ENCODE measurements at regions not wholly inside any gene's neighbourhood (a gene's known extent, or its start where the extent isn't known, plus 50 kb on each side); places are given as distances from the start of the nearest gene placed in this dataset.

DNA sequence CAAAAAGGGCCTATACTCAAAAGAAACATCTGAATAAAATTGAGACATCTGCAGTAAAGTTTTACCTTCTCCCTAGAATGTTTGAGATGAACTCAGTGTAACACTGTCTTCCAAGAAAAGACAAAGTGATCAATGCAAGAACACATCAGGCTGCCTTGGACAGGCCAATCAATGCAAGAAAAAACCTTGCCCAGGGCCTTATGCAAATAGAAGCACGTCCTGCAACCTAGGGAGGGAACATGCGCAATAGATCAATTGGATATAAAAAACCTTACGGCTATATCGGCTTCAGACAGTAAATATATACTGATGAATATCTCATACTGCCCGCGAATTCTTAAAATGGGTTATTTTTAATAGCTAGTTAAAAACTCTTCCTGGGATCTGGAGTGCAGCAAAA is 66.4 kb upstream of the POU5F2 start:
- no peak for DNase-seq (ENCODE audit: low read depth)
- no peak for TF ChIP-seq CTCF (IDR thresholded peaks at IDR 0.05; ENCODE audit: low read length, missing control alignments)

DNA sequence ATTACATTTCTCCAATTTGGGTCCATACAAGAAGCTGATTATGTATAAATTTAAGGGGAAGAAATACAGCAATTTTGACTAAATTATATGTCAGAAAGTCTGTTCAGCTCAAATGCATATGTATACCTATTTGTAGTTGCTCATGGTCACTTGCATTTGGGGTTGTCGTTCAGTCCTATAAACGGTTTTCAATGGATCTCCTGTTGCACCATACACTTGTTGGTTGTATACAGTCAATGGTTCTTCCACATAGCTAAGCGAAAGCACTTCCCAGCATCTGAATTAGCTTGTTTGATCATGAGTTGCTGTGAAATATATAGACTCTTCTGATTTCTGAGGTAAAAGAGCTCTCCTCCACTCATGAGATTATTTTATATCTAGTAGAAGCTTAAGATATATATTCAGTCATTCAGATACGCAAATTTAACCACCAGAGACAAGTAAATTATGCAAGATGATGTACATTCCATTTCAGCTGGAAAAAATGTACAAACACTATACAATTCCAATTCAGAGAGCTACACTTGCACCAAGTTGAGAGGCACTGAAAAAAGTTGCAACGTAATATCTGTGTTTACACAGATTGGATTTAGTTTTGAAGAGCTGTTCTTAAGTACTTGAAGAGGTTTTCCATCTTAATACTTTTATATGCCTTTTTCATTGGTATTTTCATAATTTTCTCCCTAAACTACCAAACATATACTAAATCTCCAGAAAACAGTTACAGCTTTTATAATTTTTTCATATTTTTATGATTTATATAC is 64.4 kb upstream of the POU5F2 start:
- TF ChIP-seq CTCF (IDR thresholded peaks at IDR 0.05; ENCODE audit: low read length, missing control alignments): no peak
- DNase-seq (ENCODE audit: low read depth): no peak
- no peak overlapping the region for H3K4me3 ChIP-seq (replicated peaks; ENCODE audit: low read depth, low read length)

More for the DNA sequence above, 66.4 kb upstream of the POU5F2 start:
- H3K4me3 ChIP-seq (replicated peaks; ENCODE audit: low read depth, low read length): no peak overlapping the region

DNA sequence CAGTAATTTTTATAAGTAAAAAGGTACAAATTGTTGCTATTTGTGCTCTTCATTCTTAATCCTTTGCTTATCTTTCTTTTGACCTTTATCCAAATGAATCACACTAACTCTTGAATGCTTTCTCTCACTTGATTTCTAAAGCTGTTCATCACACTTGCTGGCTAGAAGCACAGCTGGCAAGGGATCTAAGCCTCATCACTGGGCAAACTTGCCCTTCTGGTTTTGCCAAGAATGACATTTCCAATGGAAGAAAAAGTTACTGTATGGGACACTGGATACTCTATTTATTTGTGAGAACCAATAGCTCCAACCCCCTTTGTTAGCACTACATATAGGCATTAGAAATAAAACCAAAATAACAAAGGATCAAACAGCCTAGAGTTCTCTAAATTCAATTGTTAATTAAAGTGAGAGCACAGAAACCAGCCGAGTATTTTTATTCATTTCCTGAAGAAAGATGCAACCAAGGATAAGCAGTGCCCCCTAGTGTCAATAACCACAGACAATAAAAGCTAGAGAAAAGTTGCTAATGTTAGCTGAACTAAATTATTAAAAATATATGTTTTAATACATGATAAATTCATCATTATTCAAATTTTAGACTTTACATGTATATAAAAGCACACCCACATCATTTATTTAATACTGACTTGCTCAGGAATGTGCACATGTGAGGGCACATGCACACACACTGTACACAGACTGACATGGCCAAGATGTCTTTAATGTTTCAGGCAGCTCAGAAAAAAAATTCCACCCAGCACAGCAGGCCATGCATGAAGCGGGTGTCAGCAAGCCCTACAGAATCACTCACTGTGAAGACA is 59.8 kb upstream of the POU5F2 start:
- peak; percentile 59 for TF ChIP-seq CTCF (IDR thresholded peaks at IDR 0.05; ENCODE audit: low read length, missing control alignments)
- H3K4me3 ChIP-seq (replicated peaks; ENCODE audit: low read depth, low read length): no peak overlapping the region
- DNase-seq (ENCODE audit: low read depth): peak; percentile 73

- TF ChIP-seq CTCF (IDR thresholded peaks at IDR 0.05; ENCODE audit: low read length, missing control alignments): no peak
- no peak overlapping the region for H3K4me3 ChIP-seq (replicated peaks; ENCODE audit: low read depth, low read length)
- no peak for DNase-seq (ENCODE audit: low read depth)
Measured at GRCh38 chr5:93794954-93795353, 53.6 kb upstream of the POU5F2 start.

DNA sequence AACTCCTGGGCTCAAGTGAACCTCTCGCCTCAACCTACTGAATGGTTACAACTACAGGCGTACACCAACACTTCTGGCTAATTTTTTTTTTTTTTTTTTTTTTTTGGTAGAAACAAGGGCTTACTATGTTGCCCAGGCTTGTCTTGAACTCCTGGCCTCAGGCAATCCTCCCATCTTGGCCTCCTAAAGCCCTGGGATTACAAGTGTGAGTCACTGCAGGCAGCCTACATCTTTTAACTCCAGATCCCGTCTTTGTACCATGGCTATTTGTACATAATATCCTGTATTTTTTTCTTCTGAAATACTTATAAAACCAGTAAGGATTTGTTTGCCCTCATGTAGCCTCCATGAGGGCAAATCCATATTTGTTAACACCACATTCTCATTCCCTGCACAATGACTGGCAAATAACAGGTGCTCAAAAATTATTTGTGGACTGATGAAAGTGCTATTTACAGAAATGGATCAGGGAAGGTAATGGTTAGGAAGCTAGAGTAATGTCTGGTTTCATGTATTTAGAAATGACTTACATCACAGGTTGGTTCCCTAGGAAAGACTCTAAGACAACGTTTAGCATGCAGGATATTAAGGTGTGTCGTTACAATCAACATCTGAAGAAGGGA is 51.9 kb upstream of the POU5F2 start:
- no peak for DNase-seq (ENCODE audit: low read depth)
- no peak overlapping the region for H3K4me3 ChIP-seq (replicated peaks; ENCODE audit: low read depth, low read length)
- TF ChIP-seq CTCF (IDR thresholded peaks at IDR 0.05; ENCODE audit: low read length, missing control alignments): no peak

DNA sequence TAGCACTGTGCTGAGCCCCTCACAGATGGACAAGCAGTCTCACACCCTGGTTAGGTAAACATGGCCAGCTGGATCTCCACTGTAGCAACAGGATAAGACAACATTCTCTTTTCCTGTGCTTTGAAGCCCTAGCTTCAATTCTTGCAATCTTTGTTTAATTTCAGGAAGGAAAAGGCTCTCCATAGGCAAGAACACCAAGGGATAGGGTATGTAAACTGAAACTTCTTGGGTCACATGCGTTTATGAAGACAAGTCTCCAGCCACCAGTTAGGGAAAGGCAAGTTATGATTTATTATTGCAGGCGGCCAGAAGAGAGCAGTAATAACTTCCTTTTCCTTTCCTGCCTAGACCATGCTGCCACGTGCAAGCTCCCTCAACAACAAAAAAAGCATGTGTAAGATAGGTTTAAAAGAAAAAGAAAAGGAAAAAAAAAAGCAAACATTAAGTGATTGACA is 50.1 kb upstream of the POU5F2 start:
- DNase-seq (ENCODE audit: low read depth): peak; percentile 7
- H3K4me3 ChIP-seq (replicated peaks; ENCODE audit: low read depth, low read length): no peak overlapping the region
- TF ChIP-seq CTCF (IDR thresholded peaks at IDR 0.05; ENCODE audit: low read length, missing control alignments): no peak

Measured in fibroblast of pulmonary artery (primary cell).